ENCODE measurements at regions not wholly inside any gene's neighbourhood (a gene's known extent, or its start where the extent isn't known, plus 50 kb on each side); places are given as distances from the start of the nearest gene placed in this dataset.

DNA sequence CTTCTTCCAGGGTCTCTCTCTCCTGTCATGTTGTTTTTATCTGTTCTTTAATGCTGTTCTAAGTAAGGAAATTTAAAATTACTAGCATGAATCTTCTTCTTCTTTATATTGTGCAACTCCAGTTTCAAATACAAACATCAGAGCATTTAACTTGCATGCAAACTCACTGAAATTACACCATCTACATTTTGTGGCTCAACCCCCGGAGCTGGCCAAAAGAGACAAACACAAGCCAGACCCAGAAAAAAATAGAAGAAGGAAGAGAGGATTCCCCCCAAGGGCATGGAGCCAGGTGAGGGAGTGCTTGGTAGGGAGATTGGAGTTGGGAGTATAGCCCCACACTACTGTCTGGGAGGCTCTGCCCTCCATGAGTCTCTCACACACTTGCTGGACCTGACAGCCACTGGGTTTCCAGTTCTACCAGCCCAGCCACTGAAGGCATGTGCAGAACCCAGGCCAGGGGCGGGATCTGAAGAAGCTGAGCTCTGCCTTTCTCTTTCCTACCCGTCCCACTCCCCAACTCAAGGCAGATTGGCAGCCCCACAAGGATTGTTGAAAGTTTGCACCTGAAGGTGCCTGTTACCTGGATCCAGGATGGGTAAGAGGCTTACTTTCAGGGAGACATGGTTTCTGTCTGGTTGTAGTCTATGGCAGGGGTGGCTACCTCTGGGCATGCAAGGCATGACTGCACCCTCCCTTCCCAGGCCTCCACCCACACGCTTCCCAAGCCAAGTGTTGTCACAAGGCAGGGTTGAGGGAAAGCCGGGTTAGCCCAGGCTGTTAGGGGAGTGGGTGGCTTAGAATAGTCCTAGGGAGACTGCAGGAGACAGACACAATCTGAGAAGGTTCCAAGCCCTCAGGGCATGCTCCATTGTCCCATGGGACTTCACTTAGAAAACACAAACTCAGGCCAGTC, 297.2 kb downstream of the TGFB2 start:
- TF ChIP-seq MYC (IDR thresholded peaks at IDR 0.05; ENCODE audit: low read depth, low read length) (no peak), POLR2A (IDR thresholded peaks at IDR 0.05; ENCODE audit: extremely low read depth, insufficient read length) (no peak)
- TF ChIP-seq, protein P1, sequence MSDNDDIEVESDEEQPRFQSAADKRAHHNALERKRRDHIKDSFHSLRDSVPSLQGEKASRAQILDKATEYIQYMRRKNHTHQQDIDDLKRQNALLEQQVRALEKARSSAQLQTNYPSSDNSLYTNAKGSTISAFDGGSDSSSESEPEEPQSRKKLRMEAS (IDR thresholded peaks at IDR 0.05; ENCODE audit: low read depth, low read length): no peak
- TF ChIP-seq, protein P2, sequence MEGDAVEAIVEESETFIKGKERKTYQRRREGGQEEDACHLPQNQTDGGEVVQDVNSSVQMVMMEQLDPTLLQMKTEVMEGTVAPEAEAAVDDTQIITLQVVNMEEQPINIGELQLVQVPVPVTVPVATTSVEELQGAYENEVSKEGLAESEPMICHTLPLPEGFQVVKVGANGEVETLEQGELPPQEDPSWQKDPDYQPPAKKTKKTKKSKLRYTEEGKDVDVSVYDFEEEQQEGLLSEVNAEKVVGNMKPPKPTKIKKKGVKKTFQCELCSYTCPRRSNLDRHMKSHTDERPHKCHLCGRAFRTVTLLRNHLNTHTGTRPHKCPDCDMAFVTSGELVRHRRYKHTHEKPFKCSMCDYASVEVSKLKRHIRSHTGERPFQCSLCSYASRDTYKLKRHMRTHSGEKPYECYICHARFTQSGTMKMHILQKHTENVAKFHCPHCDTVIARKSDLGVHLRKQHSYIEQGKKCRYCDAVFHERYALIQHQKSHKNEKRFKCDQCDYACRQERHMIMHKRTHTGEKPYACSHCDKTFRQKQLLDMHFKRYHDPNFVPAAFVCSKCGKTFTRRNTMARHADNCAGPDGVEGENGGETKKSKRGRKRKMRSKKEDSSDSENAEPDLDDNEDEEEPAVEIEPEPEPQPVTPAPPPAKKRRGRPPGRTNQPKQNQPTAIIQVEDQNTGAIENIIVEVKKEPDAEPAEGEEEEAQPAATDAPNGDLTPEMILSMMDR (IDR thresholded peaks at IDR 0.05; ENCODE audit: low read depth, low read length): no peak
- DNase-seq (ENCODE audit: low read depth): no peak
- H3K4me3 ChIP-seq (ENCODE audit: low read depth, low read length): no peak overlapping the region

DNA sequence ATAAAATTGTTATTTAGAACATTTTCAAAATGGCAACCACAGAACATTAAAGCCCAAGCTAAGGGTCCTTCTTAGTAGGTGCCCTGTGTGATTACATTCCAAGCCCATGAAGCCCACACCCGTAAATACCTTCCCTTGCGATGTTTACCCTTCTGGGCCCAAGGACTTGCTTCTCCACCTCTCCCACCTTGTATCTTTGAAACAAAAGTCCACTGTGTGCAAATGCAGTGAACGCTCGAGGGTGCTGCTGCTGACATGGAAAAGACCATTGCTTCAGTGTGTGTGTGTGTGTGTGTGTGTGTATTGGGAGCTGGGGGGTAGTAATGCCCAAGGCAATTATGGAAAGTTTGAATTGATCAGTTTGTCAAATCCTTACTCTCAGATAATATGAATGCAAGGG, 298.1 kb downstream of the TGFB2 start:
- TF ChIP-seq, protein P1 (IDR thresholded peaks at IDR 0.05; ENCODE audit: low read depth, low read length): no peak
- TF ChIP-seq, protein P2 (IDR thresholded peaks at IDR 0.05; ENCODE audit: low read depth, low read length): no peak
- TF ChIP-seq POLR2A (IDR thresholded peaks at IDR 0.05; ENCODE audit: extremely low read depth, insufficient read length) (no peak), MYC (IDR thresholded peaks at IDR 0.05; ENCODE audit: low read depth, low read length) (no peak)
- H3K4me3 ChIP-seq (ENCODE audit: low read depth, low read length): no peak overlapping the region
- DNase-seq (ENCODE audit: low read depth): no peak

GRCh38 chr1:218643926-218644325, 298.8 kb downstream of the TGFB2 start:
- TF ChIP-seq, protein P2 (IDR thresholded peaks at IDR 0.05; ENCODE audit: low read depth, low read length): no peak
- TF ChIP-seq MYC (IDR thresholded peaks at IDR 0.05; ENCODE audit: low read depth, low read length) (no peak), POLR2A (IDR thresholded peaks at IDR 0.05; ENCODE audit: extremely low read depth, insufficient read length) (no peak)
- TF ChIP-seq, protein P1 (IDR thresholded peaks at IDR 0.05; ENCODE audit: low read depth, low read length): no peak
- no peak for DNase-seq (ENCODE audit: low read depth)
- no peak overlapping the region for H3K4me3 ChIP-seq (ENCODE audit: low read depth, low read length)

- DNase-seq (ENCODE audit: low read depth): no peak
- TF ChIP-seq, protein P2 (IDR thresholded peaks at IDR 0.05; ENCODE audit: low read depth, low read length): no peak
- TF ChIP-seq, protein P1 (IDR thresholded peaks at IDR 0.05; ENCODE audit: low read depth, low read length): no peak
- no peak for TF ChIP-seq POLR2A (IDR thresholded peaks at IDR 0.05; ENCODE audit: extremely low read depth, insufficient read length)
- TF ChIP-seq MYC (IDR thresholded peaks at IDR 0.05; ENCODE audit: low read depth, low read length): no peak
- H3K4me3 ChIP-seq (ENCODE audit: low read depth, low read length): no peak overlapping the region
These were observed 301.2 kb downstream of the TGFB2 start for GRCh38 chr1:218646288-218646687.

- H3K4me3 ChIP-seq (ENCODE audit: low read depth, low read length): no peak overlapping the region
- no peak for DNase-seq (ENCODE audit: low read depth)
- TF ChIP-seq POLR2A (IDR thresholded peaks at IDR 0.05; ENCODE audit: extremely low read depth, insufficient read length) (no peak), MYC (IDR thresholded peaks at IDR 0.05; ENCODE audit: low read depth, low read length) (no peak)
- TF ChIP-seq, protein P2 (IDR thresholded peaks at IDR 0.05; ENCODE audit: low read depth, low read length): no peak
- TF ChIP-seq, protein P1 (IDR thresholded peaks at IDR 0.05; ENCODE audit: low read depth, low read length): no peak
These were observed 311.3 kb downstream of the TGFB2 start for GRCh38 chr1:218656301-218657037.

Data from NB4 (cell line).